HFF-Myc (cell line): ENCODE measurements at regions not wholly inside any gene's neighbourhood (a gene's known extent, or its start where the extent isn't known, plus 50 kb on each side); places are given as distances from the start of the nearest gene placed in this dataset.
"Not testable (repeated sequence)": the region's sequence is repeated elsewhere in the genome, so short reads cannot be mapped to it uniquely, and the experiment has no call there.

Source experiments
- DNase-seq: peaks from one replicate; pipeline ENCODE4 v3.0.0-alpha.2; 2011; ENCODE audit warnings: low read depth; ENCODE audit errors: extremely low read depth
- H3K4me3 ChIP-seq: replicated peaks from 2 replicates; pipeline ENCODE4 v1.5.1; 2011; ENCODE audit warnings: low read depth, mild to moderate bottlenecking, control low read depth, low read length
- CTCF ChIP-seq: IDR thresholded peaks from 2 replicates; pipeline ENCODE4 v1.5.1; 2012; ENCODE audit warnings: mild to moderate bottlenecking, low read depth, low read length, control low read depth; ENCODE audit errors: missing control alignments

GRCh38 chr13:24563087-24563486 lies 50.5 kb upstream of the PARP4 start:
- DNase-seq = no peak
- H3K4me3 ChIP-seq = no peak overlapping the region
- TF ChIP-seq CTCF = no peak

- DNase-seq, H3K4me3 ChIP-seq: not testable (repeated sequence)
These were observed 51.4 kb upstream of the PARP4 start for GRCh38 chr13:24563971-24564370.

- no peak overlapping the region for H3K4me3 ChIP-seq
- no peak for TF ChIP-seq CTCF
- no peak for DNase-seq
These were observed 52.3 kb upstream of the PARP4 start for GRCh38 chr13:24564881-24565280.

- DNase-seq, H3K4me3 ChIP-seq: not testable (repeated sequence)
These were observed 55.0 kb upstream of the PARP4 start for GRCh38 chr13:24567593-24567992.

GRCh38 chr13:24574847-24575246 lies 62.3 kb upstream of the PARP4 start:
- TF ChIP-seq CTCF = no peak
- no peak for DNase-seq
- no peak overlapping the region for H3K4me3 ChIP-seq

GRCh38 chr13:24580315-24580714 lies 67.7 kb upstream of the PARP4 start:
- H3K4me3 ChIP-seq = peak overlapping the region; percentile 30
- not testable (repeated sequence) for DNase-seq
- peak; percentile 52 for TF ChIP-seq CTCF

- not testable (repeated sequence) for DNase-seq, H3K4me3 ChIP-seq
These were observed 69.0 kb upstream of the PARP4 start for GRCh38 chr13:24581578-24581977.

GRCh38 chr13:24591697-24592096 lies 79.1 kb upstream of the PARP4 start:
- not testable (repeated sequence) for H3K4me3 ChIP-seq, DNase-seq

- not testable (repeated sequence) for H3K4me3 ChIP-seq, DNase-seq
These were observed 82.1 kb upstream of the ATP12A start for GRCh38 chr13:24597906-24598670.

GRCh38 chr13:24599019-24599791 lies 81.0 kb upstream of the ATP12A start:
- not testable (repeated sequence) for H3K4me3 ChIP-seq, DNase-seq
